GM06990 (cell line): ENCODE measurements at regions not wholly inside any gene's neighbourhood (a gene's known extent, or its start where the extent isn't known, plus 50 kb on each side); places are given as distances from the start of the nearest gene placed in this dataset.

Source experiments
- DNase-seq: peaks from one replicate; pipeline ENCODE4 v3.0.0-alpha.2; 2011; ENCODE audit not compliant: insufficient read length; ENCODE audit errors: extremely low read depth
- H3K27me3 ChIP-seq: replicated peaks from 2 replicates; pipeline ENCODE4 v1.6.0; 2011; ENCODE audit warnings: low read length; ENCODE audit not compliant: control insufficient read depth, insufficient read depth
- H3K36me3 ChIP-seq: 2 replicates; pipeline ENCODE4 v1.5.1; 2011; ENCODE audit warnings: low read length; ENCODE audit not compliant: control insufficient read depth, insufficient read depth
- H3K4me3 ChIP-seq: replicated peaks from 2 replicates; pipeline ENCODE4 v1.5.1; 2011; ENCODE audit warnings: low read depth, mild to moderate bottlenecking, control low read depth, low read length
- TF ChIP-seq, protein P1 (sequence below): IDR thresholded peaks from 2 replicates; pipeline ENCODE4 v1.5.1; 2011; ENCODE audit warnings: low read length, control low read depth, mild to moderate bottlenecking, inconsistent platforms; ENCODE audit not compliant: insufficient read depth, poor library complexity, severe bottlenecking

DNA sequence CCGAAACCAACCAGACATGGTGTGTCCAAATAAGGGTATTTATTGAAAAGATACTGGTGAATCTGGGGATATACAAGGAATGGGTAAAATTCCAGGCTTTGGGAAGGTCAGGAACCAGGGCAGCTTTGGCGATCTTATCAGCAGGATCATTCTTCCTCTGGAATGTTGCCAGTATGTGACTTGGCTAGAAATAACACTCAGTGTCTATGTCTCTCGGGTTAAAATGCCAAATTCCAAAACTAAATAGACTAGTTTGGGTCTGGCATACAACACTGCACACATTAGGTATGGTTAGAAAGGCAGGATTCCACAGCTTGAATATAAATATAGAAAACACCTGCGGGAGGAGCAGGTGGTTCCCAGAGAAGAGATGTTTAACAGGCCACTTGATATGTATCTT, 220.2 kb upstream of the CD96 start:
- Histone ChIP-seq H3K27me3 (no peaks in the 10 kb centered on the region), H3K4me3 (no peak overlapping the region), H3K36me3 (no peaks in the 10 kb centered on the region)
- DNase-seq = no peak
- TF ChIP-seq, protein P1, sequence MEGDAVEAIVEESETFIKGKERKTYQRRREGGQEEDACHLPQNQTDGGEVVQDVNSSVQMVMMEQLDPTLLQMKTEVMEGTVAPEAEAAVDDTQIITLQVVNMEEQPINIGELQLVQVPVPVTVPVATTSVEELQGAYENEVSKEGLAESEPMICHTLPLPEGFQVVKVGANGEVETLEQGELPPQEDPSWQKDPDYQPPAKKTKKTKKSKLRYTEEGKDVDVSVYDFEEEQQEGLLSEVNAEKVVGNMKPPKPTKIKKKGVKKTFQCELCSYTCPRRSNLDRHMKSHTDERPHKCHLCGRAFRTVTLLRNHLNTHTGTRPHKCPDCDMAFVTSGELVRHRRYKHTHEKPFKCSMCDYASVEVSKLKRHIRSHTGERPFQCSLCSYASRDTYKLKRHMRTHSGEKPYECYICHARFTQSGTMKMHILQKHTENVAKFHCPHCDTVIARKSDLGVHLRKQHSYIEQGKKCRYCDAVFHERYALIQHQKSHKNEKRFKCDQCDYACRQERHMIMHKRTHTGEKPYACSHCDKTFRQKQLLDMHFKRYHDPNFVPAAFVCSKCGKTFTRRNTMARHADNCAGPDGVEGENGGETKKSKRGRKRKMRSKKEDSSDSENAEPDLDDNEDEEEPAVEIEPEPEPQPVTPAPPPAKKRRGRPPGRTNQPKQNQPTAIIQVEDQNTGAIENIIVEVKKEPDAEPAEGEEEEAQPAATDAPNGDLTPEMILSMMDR = no peak

DNA sequence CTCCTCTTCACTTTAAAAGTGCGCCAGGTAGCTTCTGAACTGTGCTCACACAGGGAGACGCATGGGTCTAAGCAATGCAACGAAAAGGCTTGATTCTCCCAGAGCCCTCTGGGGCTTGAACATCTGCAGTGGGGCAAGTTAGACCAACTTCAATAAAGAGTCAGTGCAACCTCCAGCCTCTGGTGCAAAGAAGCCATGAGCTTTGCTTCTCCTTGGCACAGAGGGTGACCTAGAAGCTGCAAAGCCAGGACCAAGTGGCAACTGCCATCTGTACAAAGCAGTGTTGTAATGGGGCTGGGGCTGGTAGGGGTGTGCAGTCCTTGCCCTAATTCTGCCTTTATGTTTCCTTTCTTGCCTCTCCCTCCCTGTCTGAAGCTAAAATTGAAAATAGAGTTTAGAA, 219.0 kb upstream of the CD96 start:
- no peaks in the 10 kb centered on the region for H3K36me3 ChIP-seq
- no peak for DNase-seq

DNA sequence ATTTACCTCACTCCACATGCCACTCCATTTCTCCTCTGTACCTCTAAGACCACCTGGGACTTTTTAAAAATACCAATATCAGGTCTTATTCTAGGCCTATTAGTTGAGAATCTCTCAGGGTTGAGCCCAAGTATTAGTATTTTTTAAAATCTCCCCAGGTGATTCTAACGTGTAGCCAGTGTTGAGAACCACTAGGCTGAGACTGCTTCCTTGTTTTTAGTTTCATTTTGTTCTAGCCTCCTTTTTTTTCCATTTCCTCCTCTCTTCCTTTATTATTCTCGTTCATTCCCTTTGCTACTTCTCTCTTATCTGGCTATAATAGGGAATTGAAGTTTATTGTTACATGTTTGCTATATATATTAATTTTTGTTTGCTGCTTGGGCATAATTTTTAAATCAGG, 217.8 kb upstream of the CD96 start:
- DNase-seq = no peak
- H3K27me3 ChIP-seq = no peaks in the 10 kb centered on the region
- no peak overlapping the region for H3K4me3 ChIP-seq
- no peaks in the 10 kb centered on the region for H3K36me3 ChIP-seq
- TF ChIP-seq, protein P1 = no peak

More for the DNA sequence above, 219.0 kb upstream of the CD96 start:
- TF ChIP-seq, protein P1 = no peak
- Histone ChIP-seq H3K4me3 (no peak overlapping the region), H3K27me3 (no peaks in the 10 kb centered on the region)

- Histone ChIP-seq H3K4me3 (no peak overlapping the region), H3K36me3 (no peaks in the 10 kb centered on the region), H3K27me3 (no peaks in the 10 kb centered on the region)
- TF ChIP-seq, protein P1 = no peak
- DNase-seq = no peak
These were observed 217.4 kb upstream of the CD96 start for GRCh38 chr3:111324645-111325044.

DNA sequence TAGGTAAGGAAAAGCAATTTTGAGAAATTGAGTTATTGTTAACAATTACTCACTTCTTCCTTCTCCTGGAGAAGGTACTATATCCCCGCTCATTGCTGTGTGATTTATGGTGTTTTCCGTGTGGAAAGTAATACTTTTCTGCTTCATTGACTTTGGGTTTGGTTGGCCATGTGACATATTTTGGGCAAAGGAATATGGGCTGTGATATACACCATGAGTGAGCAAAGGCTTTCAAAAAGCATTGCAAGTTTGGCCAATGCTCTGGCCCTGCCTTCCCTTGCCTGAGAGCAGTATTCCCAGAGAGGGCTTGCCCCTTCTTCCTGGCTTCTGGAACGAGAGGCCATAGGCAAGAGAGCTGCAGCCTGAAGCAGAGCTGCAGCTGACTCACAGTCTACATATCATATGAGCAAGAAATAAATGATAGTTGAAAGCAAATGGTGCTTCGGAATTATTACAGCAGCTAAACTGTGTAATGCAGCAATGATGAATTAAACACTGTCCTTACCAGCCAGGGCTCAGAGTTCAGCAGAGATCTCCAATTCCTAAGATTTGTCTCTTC, 216.8 kb upstream of the CD96 start:
- DNase-seq = no peak
- Histone ChIP-seq H3K4me3 (no peak overlapping the region), H3K36me3 (no peaks in the 10 kb centered on the region), H3K27me3 (no peaks in the 10 kb centered on the region)
- TF ChIP-seq, protein P1 = no peak
